Skin epidermis (tissue), 12 donors: ENCODE measurements at regions not wholly inside any gene's neighbourhood (a gene's known extent, or its start where the extent isn't known, plus 50 kb on each side); places are given as distances from the start of the nearest gene placed in this dataset.
"Not testable (repeated sequence)": the region's sequence is repeated elsewhere in the genome, so short reads cannot be mapped to it uniquely, and the experiment has no call there.

Source experiments
- H3K27ac ChIP-seq, 21 experiments: fragments of 200-600 bp; sonication (generic) in 11 of 21; one replicate each; pipeline ENCODE4 v1.5.0; 2020; ENCODE audit warnings: mild to moderate bottlenecking in 3 of 21, inconsistent platforms in 2 of 21, moderate library complexity in 2 of 21
- H3K4me3 ChIP-seq, 7 experiments: fragments of 200-600 bp; sonication (generic) in 2 of 7; one replicate each; pipeline ENCODE4 v1.5.0; 2020; ENCODE audit warnings: inconsistent platforms in 2 of 7, mild to moderate bottlenecking in 2 of 7, moderate library complexity in 1 of 7

- H3K27ac ChIP-seq, result no peak overlapping the region
- no peak overlapping the region for H3K4me3 ChIP-seq
Measured at GRCh38 chr1:82153752-82154151, 353.0 kb downstream of the ADGRL2 start.

- Histone ChIP-seq H3K27ac (no peak overlapping the region), H3K4me3 (no peak overlapping the region)
Measured at GRCh38 chr1:82153272-82153629, 352.5 kb downstream of the ADGRL2 start.

- H3K27ac ChIP-seq, result no peak overlapping the region
- H3K4me3 ChIP-seq, result no peak overlapping the region
Measured at GRCh38 chr1:82152356-82153271, 351.9 kb downstream of the ADGRL2 start.

DNA sequence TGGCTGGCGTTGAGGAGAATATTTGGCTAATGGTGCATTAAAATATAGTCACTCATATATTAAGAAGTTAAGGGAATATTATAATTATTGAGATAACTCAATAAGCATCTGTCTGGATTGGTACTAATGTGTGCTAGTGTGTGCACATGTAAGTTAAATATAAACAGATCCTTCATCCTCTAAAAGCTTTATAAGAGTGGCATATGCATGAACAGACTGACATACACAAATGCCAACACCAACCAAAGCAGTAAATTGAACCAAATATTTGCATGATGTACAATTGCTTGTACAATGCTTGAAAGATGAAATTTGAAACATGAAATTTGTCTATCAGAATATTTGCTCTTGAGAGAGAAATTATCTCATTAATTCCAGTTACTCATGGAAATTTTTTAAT, 344.9 kb downstream of the ADGRL2 start:
- no peak overlapping the region for H3K27ac ChIP-seq
- no peak overlapping the region for H3K4me3 ChIP-seq

- H3K27ac ChIP-seq, result no peak overlapping the region
- no peak overlapping the region for H3K4me3 ChIP-seq
Measured at GRCh38 chr1:82143108-82143833, 342.5 kb downstream of the ADGRL2 start.

GRCh38 chr1:82141390-82141789, 340.7 kb downstream of the ADGRL2 start:
- H3K4me3 ChIP-seq, result no peak overlapping the region

DNA sequence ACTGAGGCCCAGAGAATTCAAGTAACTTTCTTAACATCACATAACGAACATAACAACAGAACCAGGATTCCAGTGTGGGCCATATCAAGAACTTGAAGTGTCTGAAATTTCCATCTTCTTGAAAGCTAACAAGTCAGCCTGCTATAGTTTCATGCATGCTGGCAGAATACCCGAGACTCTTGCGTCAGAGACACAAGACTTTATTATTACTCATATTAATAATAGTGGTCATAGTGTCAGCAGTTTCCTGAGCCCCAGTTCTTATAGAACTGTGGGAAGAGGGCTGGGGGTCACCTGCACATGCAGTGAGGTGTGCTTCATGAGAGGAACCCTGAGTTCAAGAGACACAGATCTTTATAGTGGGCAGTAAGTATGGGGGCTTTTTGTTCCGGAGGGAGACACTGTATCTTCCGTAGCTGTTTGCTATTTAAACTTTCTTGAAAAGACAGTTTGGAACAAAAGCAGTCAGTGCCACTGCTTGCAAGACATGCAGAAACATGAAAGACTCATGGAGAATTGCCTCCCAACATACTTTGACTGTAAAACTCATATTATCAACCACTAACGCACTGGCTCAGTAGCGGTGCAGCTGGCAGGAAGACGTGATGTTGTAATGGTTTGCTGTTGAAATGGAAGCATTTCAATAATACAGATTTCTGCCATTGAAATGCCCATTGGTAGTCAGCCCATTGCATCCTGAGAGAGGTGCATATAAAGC, 339.2 kb downstream of the ADGRL2 start:
- no peak overlapping the region for H3K4me3 ChIP-seq
- H3K27ac ChIP-seq, result no peak overlapping the region

More at GRCh38 chr1:82141390-82141789, 340.7 kb downstream of the ADGRL2 start:
- no peak overlapping the region for H3K27ac ChIP-seq

DNA sequence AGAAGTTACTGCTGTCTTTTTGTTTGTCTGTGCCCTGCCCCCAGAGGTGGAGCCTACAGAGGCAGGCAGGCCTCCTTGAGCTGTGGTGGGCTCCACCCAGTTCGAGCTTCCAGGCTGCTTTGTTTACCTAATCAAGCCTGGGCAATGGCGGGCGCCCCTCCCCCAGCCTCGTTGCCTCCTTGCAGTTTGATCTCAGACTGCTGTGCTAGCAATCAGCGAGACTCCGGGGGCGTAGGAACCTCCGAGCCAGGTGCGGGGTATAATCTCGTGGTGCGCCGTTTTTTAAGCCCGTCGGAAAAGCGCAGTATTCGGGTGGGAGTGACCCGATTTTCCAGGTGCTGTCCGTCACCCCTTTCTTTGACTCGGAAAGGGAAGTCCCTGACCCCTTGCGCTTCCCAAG, 335.6 kb downstream of the ADGRL2 start:
- H3K27ac ChIP-seq, result not testable (repeated sequence)

GRCh38 chr1:82125866-82126265, 325.1 kb downstream of the ADGRL2 start:
- Histone ChIP-seq H3K4me3 (no peak overlapping the region), H3K27ac (no peak overlapping the region)

More for the DNA sequence above, 335.6 kb downstream of the ADGRL2 start:
- H3K4me3 ChIP-seq, result not testable (repeated sequence)

DNA sequence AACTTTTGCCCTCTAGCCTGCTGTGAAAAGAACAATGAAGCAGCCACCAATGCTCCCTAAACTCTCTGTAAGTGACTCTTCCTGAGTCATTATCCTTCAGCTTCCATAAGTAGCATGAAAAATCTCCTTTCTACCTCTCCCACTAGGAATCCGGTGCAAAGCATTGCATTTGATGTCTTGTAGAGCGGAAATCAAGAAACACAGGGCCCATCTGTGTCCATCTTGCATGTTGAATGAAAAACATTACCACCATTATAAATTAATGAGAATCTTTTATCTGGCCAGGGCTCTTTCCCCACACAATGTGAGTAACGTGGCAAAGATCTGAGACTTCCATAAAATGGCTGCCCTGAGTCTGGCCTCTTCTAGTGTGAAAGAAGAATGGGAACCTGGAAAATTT, 324.4 kb downstream of the ADGRL2 start:
- Histone ChIP-seq H3K4me3 (no peak overlapping the region), H3K27ac (no peak overlapping the region)

DNA sequence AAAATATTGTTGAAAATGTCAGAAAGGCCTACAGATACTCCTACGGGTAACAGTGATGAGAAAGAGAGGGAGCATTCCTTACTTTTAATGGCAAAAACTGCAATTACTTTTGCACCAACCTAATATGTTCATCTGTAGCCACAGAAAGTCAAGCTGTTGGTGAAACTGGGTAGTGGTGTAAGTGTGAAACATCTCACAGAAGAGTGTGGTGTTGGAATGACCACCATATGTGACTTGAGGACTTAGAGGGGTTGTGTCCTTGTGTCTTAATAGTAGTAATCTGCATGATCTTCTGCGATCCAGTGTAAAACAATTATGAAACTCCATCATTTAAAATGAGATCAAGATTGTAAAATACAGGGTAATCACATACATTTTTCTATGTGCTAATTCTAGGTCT, 320.7 kb downstream of the ADGRL2 start:
- no peak overlapping the region for H3K27ac ChIP-seq
- no peak overlapping the region for H3K4me3 ChIP-seq

DNA sequence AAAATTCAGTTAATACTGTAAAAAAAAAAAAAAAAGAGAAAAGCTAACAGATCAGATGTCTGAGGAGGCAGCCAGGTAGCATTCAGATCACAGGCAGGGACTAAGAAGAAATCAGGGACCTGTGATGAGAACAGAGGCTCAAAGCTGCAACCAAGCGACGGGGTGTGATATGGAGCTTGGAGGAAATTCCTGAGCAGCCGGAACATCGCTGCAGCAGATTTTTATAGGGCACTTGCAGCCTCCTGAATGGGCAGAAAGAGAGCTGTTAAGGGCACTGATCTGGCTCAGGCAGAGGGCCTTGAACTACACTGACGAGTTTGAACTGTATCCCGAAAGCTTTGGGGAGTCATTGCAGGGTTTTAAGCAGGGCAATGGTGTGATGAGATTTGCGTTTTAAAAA, 315.4 kb downstream of the ADGRL2 start:
- Histone ChIP-seq H3K27ac (no peak overlapping the region), H3K4me3 (no peak overlapping the region)

DNA sequence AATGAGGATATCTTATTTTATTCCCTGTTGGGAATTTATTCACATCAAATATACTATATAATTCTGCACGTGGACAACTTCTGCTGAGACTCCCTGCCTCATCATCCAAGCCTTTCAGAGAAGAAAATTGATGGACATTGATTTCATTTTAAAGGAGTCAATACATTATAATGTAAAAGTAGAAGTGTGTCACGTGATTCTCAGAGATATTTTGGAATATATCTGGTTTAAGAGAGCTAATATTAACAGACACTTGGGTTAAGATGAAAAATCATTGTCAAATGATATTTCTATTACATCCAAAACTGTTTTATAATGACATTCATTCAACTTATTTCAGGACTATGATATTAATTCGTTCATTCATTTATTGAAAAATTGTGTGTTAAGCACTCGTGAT, 314.2 kb downstream of the ADGRL2 start:
- Histone ChIP-seq H3K4me3 (no peak overlapping the region), H3K27ac (no peak overlapping the region)

- Histone ChIP-seq H3K4me3 (no peak overlapping the region), H3K27ac (no peak overlapping the region)
Measured at GRCh38 chr1:82110366-82111254, 309.9 kb downstream of the ADGRL2 start.

- H3K4me3 ChIP-seq, result no peak overlapping the region
Measured at GRCh38 chr1:82108843-82109242, 308.1 kb downstream of the ADGRL2 start.

DNA sequence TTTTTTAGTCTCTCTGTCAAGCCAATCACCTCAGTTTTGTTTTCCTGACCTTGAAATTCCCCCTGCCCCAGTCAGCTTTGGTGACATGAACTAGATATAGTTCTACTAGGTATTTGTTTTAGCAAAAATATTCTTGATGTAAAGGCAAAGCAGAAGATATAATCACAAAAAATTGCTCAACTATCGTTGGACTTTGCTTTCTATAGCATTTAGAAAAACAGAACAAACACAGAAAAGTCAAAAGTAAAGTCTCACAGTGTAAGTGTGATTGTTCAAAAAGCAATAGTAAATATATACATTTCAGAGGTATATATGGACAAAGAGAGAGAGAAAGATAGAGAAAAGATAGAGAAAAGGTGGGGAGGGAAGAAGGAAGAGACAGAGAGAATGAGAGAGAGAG, 305.9 kb downstream of the ADGRL2 start:
- Histone ChIP-seq H3K4me3 (no peak overlapping the region), H3K27ac (no peak overlapping the region)

More at GRCh38 chr1:82108843-82109242, 308.1 kb downstream of the ADGRL2 start:
- H3K27ac ChIP-seq, result no peak overlapping the region

- Histone ChIP-seq H3K27ac (no peak overlapping the region), H3K4me3 (no peak overlapping the region)
Measured at GRCh38 chr1:82099170-82099569, 298.4 kb downstream of the ADGRL2 start.

GRCh38 chr1:82094136-82094535, 293.4 kb downstream of the ADGRL2 start:
- H3K27ac ChIP-seq, result no peak overlapping the region
- no peak overlapping the region for H3K4me3 ChIP-seq

GRCh38 chr1:82091729-82092128, 291.0 kb downstream of the ADGRL2 start:
- H3K27ac ChIP-seq, result no peak overlapping the region
- H3K4me3 ChIP-seq, result no peak overlapping the region

- H3K4me3 ChIP-seq, result no peak overlapping the region
- no peak overlapping the region for H3K27ac ChIP-seq
Measured at GRCh38 chr1:82091265-82091664, 290.5 kb downstream of the ADGRL2 start.
